Eye (tissue), 1 donor: ENCODE measurements at regions not wholly inside any gene's neighbourhood (a gene's known extent, or its start where the extent isn't known, plus 50 kb on each side); places are given as distances from the start of the nearest gene placed in this dataset.
A peak's percentile ranks its signal among the peaks of the same experiment; 100 is the strongest.

Experiments used
- DNase-seq: peaks from one replicate; pipeline ENCODE4 v3.0.0-alpha.2; 2015

DNA sequence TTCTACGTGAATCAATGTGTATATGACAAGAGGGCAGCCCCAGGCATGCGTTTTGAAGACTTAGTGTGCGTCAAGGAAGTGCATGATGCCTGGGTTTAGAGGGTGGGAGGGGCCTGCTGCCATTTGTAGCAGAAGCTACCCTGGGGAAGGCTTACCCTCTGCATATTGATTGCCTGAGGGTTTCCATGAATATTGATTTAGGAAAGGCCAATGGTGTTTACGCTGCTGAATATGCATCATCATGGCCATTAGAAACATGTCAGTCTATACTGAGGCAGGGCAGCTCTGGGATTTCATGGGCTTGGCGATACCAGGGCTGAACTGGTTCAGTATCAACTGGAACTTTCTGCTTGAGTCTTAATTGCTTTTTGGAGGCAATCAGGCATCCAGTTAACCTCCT, 259.3 kb downstream of the DCDC2C start:
- DNase-seq, result no peak

DNA sequence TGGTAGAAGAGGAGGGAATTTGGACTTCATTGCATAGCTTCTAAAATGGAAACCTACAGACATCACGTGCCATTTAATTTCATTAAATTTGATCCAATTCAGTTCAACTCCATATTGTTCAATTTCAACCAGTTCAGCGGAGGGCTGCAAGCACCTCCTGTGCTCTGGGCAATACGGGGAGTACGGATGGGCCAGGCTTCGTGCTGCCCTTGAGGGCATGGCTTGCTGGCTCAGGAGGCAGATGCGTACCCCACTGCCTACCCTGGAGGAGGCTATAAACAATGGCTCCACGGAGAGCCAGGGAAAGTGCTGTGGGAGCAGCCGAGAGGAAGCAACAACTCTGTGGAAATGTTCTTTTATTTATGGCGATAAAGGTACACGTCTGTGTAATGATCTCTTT, 261.8 kb downstream of the DCDC2C start:
- DNase-seq, result no peak

DNA sequence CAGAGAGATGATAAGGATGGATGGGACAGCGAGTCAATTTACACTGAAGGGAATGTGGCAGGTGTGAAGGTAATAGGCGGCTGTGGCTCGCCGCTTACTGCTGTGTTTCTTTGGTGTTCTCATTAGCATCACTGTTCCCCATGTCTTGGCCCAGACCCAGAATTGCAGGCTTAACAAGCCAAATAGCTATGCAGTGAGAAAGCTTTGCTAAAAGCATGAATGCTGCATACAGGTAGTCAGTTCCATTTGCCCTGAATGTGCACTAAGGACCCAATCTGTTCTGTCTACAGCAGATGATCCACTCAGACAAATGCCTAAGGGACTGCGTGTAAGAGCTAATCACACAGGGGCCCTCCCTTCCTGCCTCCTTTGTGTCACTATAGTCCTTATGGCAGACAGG, 262.6 kb downstream of the DCDC2C start:
- DNase-seq, result no peak

DNA sequence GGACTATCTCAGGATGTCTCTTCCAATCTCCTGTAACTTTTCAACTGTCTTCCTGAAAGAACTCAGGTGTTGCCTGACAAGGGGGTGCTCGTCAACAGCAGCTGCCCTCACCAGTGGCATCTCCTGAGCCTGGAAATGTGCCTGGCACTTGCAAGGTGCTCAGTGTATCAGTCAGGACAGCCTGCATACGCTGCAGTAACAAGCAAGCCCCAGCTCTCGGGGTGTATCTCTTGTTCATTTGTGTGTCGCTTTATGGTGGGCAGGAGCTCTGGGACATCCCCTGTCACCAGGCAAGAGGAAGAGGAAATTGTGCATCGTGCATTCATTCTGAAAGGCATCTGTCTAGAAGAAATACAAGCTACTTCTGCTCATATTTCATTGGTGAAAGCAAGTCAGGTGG, 263.1 kb downstream of the DCDC2C start:
- DNase-seq, result no peak

DNA sequence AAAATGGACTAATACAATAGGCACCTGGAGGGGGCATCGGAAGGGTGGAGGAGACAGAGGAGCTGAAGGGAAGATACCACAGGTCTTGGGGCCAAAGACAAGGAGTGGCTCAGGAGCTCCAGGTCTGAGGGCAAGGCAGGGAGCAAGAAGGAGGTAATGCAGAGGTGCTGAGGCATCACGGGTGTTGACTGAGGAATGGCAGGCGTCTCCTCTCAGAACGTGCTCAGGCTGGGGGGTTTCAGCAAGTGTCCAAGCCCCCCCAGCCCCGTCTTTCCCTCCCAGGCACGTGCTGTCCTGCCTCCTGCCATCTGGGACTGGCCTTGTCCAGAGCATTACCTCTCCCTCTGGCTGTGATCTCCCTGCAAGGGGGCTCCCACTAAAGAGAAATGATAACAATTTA, 265.4 kb downstream of the DCDC2C start:
- no peak for DNase-seq

DNA sequence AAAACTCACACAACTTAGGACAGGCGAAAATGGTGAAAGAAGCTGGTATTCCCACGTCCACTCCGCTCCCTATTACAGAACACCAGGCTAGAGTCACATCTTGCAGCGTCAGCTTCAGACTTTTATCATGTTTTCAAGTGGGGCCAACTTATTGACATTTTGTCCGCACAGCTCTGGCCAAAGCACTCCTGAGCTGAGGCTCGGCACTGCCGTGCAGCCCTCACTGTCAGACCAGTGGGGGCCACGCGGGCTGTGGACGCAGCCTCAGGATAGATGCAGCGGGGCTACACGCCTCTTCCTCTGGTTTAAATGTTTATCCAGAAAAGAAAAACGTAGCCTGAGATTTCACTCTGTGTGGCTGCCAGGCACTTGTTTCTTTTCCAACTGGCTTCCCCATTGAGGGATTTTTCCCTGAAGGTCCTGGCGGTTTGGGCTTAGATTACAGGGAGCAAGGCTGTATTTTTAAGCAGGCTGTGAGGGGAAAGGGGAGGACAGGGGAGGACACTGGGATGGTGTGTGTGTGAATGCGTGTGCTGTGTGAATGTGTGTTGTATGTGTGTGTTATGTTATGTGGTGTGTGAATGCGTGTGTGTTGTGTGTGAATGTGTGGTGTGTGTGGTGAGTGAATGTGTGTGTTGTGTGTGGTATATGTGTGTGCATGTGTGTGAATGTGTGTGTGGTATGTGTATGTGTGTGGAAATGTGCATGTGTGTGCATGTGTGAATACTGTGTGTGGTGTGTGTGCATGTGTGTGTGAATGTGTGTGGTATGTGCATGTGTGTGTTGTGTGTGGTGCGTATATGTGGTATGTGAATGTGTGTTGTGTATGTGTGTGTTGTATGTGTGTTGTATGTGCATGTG, 267.6 kb downstream of the DCDC2C start:
- no peak for DNase-seq

DNA sequence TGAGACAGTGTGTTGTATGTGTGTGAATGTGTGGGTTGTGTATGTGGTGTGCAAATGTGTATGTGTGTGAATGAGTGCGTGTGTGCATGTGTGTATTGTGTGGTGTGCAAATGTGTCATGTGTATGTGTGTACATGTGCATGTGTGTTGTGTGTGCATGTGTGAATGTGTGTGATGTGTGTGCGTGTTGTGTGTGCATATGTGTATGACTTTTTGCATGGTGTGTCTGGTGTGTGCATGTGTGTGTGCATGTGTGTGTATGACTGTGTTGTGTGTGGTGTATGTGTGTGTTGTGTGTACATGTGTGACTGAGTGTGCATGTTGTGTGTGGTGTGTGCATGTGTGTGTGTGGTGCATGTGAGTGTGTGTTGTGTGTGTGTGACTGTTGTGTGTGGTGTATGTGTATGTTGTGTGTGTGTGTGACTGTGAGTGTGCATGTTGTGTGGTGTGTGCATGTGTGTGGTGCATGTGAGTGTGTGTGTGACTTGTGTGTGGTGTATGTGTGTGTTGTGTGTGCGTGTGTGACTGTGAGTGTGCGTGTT, 268.3 kb downstream of the DCDC2C start:
- no peak for DNase-seq

DNA sequence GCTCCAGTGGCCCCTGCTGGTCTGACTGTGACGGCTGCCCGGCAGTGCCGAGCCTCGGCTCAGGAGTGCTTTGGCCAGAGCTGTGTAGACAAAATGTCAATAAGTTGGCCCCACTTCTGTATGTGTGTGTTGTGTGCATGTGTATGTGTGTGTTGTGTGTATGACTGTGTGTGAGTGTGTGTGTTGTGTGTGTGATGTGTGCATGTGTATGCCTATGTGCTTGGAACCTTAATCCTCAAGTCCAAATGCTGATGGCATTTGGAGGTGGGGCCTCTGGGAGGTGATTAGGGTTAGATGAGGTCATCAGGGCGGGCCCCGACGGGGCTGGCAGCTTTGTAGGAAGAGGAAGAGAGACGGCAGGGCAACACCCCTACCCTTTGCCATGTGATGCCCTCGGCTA, 269.0 kb downstream of the DCDC2C start:
- DNase-seq, result no peak

DNA sequence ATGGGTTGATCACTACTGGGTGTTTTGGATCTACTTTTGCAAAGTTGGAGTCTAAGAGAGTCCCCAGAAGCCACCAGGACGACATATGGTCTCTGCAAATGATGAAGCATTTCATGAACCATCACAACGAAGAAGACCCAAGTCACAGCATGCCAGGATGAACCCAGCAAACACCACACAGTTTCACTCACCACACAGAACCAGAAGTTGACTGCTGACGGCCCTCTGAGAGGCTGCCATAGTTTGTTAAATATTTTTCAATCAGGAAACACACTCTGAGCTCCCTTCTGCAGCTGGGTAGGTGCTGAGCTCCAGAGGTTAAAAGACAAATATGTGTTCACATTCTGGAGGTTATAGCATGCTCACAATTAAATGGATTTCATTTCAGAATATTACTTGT, 271.4 kb downstream of the DCDC2C start:
- DNase-seq, result no peak

DNA sequence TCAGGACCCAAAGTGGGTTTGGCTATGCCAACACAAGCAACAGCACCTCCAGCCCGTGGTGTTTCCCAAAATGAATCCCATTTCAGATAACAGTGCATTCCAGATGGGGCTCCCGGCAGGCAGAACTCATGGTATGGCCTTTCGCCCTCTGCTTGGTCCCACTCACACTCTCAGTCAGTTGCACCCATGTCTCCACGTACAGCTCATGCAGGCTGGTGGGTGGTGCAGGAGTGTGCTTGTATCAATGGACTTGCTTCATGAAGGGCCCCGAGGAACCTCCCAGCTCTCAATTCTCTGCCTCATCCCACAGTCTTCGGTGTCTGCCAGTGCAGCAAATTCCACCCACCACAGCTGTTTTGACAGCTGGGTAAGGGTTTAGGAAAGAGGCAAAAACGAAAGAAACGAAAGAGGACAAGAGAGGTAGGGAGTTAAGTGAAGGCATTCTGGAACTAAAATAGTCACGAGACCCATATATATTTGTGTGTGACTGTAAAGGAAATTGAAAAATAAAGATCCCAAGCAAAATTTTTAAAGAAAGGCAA, 278.1 kb downstream of the DCDC2C start:
- DNase-seq, result no peak

DNA sequence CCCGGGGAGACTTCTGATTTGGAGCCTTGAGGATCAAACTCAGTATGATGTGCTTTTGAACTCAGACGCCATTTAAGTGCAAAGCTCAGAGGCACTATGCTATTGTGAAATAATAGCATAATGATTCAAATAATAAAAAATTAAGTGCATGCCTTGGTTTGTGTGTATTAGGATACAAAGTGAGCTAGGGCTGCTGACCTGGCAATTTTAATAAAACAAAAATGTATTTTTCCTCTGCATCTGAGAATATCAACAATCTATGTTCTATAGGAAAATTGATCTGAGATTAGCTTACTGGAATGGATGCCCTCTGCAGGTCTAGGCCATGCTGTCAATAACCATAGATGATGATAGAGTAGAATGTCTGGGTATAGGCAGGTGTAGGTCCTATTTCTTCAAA, 278.8 kb downstream of the DCDC2C start:
- no peak for DNase-seq

DNA sequence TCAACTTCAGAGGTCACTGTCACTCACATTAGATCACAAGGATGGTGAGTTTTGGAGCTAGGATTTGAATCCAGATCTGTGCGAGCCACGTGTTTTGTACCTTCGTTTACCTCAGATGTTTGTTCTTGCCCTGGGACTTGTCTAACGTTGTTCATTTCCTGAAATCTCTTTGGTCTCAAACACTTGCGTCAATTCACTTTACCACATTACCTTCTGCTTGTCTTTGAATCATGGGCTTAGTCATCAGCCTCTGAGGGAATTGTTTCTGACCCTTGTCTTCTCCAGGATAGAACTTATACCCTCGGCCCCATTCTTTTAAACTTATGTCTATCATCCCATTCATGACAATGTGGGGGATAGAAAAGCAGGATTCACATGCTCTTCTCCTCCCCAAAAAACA, 282.7 kb downstream of the DCDC2C start:
- DNase-seq, result no peak

DNA sequence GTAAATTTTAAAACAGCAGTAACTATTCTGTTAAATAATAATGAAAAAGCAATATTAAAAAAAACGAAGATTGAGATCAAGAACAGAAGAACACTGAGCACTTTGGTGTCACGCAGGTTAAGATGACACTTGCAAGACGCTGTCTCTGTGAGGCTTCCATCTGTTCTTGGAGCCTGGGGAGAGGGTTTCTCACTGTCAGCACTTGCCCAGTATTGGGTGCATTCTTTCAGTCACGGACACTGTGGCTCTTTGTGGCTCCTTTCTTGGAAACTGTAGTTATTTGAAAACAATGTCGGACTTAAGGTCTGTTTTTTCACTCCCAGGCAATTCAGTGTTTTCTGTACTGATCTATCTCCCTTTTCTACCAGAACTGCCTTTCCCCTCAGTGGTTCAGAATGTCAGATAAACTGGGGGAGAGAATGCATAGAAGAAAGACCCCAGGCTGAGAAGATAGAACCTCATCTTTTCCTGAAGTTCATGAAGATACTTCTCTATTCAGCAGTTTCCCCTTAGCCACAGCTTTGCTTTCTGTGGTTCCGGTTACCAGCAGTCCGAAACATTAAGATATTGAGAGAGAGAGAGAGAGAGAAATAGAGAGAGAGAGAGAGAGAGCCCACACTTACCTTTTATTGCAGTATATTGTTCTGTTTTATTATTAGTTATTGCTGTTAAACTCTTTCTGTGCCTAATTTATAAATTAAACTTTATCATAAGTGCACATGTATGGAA, 283.3 kb downstream of the DCDC2C start:
- no peak for DNase-seq

DNA sequence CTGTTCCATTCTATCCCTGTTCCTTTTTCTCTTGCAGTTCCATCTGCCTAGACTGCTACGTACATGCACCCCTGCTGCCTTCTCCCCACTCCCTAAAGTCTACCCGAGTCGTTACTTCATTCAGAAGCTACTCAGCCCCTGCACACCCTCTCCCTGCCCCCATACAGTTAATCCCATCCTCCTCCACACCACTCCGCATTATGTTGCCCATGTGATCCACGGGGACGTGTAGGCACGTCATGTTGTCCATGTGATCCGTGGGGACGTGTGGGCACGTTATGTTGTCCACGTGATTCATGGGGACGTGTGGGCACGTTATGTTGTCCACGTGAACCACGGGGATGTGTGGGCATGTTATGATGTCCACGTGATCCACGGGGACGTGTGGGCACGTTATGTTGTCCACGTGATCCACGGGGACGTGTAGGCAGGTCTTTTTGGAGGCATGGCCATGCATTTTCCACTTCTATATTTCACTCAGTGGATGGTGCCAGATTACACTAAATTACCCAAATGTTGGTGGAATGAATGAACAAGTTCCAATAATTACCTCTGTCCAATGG, 299.5 kb downstream of the DCDC2C start:
- no peak for DNase-seq

DNA sequence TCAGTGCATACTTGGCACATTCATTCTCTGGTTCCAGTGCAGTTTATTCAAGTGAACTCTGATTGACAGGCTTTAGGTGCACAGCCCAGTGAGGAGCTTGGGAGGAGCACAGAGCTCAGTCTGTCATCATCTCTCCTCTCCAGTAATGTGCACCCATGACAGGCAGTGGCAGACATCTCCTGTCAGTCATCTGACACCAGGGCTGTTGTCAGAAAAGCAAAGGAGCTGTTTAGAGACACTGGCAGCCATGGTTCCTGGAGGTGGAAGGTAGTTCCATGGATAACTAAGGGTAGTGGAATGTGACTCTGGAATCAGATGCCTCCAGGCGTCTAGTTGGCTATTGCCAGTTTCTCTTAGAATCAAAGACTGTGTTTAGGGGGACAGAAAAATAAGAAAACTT, 308.8 kb downstream of the DCDC2C start:
- no peak for DNase-seq

DNA sequence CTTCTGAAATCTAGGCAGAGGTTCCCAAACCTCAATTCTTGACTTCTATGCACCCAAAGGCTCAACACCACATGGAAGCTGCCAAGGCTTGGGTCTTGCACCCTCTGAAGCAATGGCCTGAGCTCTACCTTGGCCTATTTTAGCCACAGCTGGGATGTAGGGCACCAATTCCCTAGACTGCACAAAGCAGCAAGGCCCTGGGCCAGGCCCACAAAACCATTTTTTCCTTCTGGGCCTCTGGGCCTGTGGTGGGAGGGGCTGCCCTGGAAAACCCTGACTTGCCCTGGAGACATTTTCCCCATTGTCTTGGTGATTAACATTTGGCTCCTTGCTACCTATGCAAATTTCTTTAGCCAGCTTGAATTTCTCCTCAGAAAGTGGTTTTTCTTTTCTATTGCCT, 315.2 kb downstream of the DCDC2C start:
- no peak for DNase-seq

DNA sequence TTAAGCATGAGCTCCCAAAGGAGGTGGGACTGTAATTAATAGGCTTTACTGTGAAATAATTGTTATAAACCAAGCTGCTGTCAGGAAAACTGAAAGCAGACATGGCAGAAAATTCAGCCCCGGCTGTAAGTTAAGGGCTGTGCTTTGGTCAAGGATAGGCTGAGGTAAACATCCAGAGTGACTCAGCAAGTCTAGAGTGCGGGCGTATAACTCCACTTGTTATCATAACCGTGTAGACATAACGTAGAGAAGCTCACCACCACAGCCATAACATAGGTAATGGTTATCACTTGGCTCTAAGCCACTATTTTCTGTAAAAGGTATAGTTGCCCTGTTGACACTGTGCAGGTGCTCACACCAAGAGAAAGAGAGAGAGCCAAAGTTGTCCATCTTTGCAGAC, 316.8 kb downstream of the DCDC2C start:
- DNase-seq, result peak; percentile 28

DNA sequence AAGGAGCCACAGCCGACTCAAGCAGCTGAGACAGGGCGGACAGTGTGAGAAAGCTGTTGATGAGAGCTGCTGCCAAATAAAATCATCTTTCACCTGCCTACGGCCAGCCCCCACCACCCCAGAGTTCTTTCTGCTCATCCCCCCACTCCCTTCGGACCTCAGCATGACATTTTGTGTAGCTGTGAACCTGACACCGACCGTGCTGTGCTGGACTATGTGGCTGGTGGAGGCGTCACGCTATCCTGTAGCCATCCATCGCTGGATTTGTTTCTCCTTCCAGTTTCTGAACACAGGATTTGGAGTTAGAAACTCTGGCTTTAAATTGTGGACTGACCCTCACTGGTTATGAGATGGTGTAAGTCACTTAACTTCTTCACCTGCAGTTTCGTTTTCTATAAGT, 317.3 kb downstream of the DCDC2C start:
- DNase-seq, result peak; percentile 18

DNA sequence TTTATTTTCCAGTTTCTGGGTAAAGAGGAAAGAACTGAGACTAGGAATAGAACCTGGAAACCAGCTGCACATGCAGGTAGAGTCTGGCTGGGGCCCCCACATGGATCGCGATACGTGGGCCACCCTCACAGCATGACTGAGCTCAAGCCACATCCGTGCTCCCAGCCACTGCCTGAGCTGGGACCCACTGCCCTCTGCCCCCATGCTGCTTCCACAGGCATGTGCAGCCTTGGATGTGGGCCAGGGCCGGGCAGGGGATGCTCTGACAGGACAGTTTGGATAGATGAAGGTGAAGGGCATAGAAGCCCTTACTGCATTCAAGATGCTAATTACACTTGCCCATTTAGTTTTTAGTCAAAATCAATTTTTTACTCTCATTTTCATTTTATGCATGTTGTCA, 321.2 kb downstream of the DCDC2C start:
- no peak for DNase-seq

DNA sequence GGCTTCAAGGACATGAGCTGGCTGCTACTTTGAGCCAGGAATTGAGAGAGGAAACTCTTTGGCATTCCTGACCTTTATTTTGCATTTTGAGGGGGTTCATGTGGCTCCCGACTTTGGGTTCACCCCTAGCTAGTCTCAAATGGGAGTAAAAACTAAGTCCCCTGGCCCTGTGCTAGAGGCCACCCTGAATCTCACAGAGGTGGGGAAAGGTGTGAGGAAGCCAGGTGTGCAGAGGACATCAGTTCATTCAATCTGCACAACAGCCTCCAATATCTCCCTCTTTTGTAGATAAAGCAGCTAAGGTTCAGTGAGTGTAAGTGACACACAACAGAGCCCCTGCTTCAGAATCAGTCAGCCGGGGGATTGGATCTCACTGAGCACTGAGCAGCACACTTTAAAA, 325.7 kb downstream of the DCDC2C start:
- no peak for DNase-seq

DNA sequence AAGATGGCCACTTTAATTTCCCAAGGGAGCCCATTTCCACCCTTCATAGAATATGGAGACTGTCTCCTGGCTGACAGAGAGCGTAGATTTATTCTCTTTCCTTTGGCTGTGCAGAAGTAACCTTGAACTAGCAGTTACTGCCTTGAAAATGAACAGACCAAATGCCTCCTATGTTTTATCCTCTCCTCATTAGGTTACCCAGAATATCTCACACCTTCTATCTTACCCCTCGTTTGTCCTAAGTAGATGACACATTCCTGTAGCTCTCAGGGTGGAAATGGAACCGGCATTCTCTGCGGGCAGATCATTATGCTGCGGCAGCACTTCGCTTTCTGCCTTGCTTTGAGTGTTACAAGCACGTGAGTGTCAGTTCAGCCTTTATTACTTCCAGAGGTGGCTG, 336.5 kb downstream of the DCDC2C start:
- DNase-seq, result peak; percentile 39

DNA sequence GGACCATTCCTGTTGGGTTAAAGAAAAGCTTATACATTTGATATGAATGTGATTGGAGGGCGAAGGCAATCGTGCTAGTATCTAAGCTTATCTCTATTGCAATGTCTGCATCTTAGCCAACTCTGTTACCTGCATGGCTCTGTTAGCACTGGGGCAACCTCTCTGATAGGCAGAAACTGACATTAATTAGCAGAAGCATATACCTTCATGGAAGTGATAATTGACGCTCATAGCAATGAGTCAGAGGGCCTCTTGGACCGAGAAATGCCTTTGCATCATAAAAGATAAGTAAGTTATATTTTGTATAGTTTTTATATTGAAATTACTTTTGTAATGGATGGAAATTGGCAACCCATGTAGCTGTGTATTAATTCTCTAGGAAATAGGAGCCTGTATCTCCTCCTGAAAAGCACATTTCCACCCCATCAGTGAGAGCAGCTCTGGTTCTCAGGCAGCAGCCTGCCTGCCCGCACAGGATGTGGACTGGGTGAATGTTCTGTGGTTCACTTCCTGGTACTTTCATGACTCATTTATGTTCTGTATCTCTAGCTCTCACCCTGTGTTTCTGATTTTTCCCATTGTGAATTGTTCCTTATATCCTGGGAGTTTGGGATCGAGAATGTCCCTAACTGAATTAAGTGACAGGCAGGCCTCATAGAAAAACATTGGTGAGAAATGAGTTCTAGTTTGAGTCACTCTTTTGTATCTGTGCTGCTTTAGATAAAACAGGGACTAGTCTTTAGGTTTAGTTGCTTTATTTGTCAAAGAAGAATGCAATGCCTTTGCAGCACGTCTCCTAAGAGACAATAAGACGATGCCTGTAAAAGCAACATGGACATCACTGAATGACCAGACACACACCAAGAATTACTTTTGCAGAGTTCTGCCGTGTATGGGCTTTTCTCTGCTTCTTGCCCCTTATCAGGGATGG, 344.9 kb downstream of the DCDC2C start:
- no peak for DNase-seq
